ENCODE measurements at regions not wholly inside any gene's neighbourhood (a gene's known extent, or its start where the extent isn't known, plus 50 kb on each side); places are given as distances from the start of the nearest gene placed in this dataset.

- TF ChIP-seq, protein P1, sequence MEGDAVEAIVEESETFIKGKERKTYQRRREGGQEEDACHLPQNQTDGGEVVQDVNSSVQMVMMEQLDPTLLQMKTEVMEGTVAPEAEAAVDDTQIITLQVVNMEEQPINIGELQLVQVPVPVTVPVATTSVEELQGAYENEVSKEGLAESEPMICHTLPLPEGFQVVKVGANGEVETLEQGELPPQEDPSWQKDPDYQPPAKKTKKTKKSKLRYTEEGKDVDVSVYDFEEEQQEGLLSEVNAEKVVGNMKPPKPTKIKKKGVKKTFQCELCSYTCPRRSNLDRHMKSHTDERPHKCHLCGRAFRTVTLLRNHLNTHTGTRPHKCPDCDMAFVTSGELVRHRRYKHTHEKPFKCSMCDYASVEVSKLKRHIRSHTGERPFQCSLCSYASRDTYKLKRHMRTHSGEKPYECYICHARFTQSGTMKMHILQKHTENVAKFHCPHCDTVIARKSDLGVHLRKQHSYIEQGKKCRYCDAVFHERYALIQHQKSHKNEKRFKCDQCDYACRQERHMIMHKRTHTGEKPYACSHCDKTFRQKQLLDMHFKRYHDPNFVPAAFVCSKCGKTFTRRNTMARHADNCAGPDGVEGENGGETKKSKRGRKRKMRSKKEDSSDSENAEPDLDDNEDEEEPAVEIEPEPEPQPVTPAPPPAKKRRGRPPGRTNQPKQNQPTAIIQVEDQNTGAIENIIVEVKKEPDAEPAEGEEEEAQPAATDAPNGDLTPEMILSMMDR (IDR thresholded peaks at IDR 0.05), result no peak
- TF ChIP-seq POLR2A (IDR thresholded peaks at IDR 0.05) (no peak), POLR2AphosphoS5 (IDR thresholded peaks at IDR 0.05) (no peak)
Measured at GRCh38 chr5:89520771-89521170, 637.8 kb upstream of the MEF2C start.

Measured in stomach (tissue), 4 donors.